ENCODE measurements at regions not wholly inside any gene's neighbourhood (a gene's known extent, or its start where the extent isn't known, plus 50 kb on each side); places are given as distances from the start of the nearest gene placed in this dataset.

GRCh38 chr13:31060655-31061054 is 101.0 kb downstream of the HSPH1 start:
- TF ChIP-seq POLR2AphosphoS5 (IDR thresholded peaks at IDR 0.05) (no peak), CTCF (IDR thresholded peaks at IDR 0.05) (no peak)

All from stomach (tissue), 4 donors.